ENCODE measurements at regions not wholly inside any gene's neighbourhood (a gene's known extent, or its start where the extent isn't known, plus 50 kb on each side); places are given as distances from the start of the nearest gene placed in this dataset.
A peak's percentile ranks its signal among the peaks of the same experiment; 100 is the strongest.

DNA sequence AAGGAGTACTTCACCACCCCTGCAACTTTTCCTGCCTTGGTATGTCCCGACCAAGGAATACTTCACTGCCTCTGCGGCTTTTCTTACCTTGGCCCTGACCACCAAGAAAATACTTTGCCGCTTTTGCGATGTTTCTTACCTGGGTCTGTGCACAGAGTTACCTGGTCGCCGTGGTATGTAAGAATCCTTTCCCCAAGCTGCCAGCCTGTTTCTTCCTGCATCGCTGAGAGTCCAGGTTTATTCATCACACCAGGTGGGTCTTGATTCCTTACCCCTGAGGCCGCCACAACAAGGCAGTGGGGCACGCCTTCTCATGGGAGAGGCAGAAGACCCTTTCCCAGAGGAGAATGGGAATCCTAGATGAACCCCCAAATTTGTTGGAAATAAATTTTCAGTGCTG, 511.3 kb downstream of the EDEM1 start:
- H3K9ac ChIP-seq (ENCODE audit: insufficient read depth, low read length, poor library complexity, severe bottlenecking) = no peak overlapping the region
- no peaks in the 10 kb centered on the region for H3K79me2 ChIP-seq (ENCODE audit: insufficient read depth, low read length)
- H3K4me3 ChIP-seq (replicated peaks in 1 of 3; ENCODE audit: low read depth in 2 of 3, low read length in 3 of 3) = no peak overlapping the region
- Mint-ChIP-seq H3K36me3 (no peaks in the 10 kb centered on the region), H3K9me3 (peaks cover 0 to 5% (median 2%) of the 10 kb centered on the region in 7 donors), H3K4me1 (no peaks in the 10 kb centered on the region), H3K27me3 (ENCODE audit: low read depth in 3 of 3) (peaks cover 0 to 3% (median 0%) of the 10 kb centered on the region in 3 donors), H3K4me3 (no peak overlapping the region), H3K27ac (peak overlapping the region in 1 of 7 donors; percentile 42)
- no peaks in the 10 kb centered on the region for H3K27me3 ChIP-seq (ENCODE audit: control insufficient read depth in 2 of 2, insufficient read depth in 2 of 2, low read length in 2 of 2)
- H3K27ac ChIP-seq (ENCODE audit: low read depth in 1 of 2, low read length in 2 of 2) = no peak overlapping the region
- intact Hi-C loops (cut with micrococcal nuclease) = no loop called here
- H3K9me3 ChIP-seq (replicated peaks in 1 of 2; ENCODE audit: control insufficient read depth in 1 of 2, insufficient read depth in 1 of 2, low read length in 2 of 2) = no peaks in the 10 kb centered on the region
- WGBS (ENCODE audit: insufficient coverage) = 98% methylated on average over 8 of the region's 9 CpGs
- no peak overlapping the region for H2AFZ ChIP-seq (ENCODE audit: insufficient read depth, low read depth, low read length, poor library complexity, severe bottlenecking)
- TF ChIP-seq, protein P1, sequence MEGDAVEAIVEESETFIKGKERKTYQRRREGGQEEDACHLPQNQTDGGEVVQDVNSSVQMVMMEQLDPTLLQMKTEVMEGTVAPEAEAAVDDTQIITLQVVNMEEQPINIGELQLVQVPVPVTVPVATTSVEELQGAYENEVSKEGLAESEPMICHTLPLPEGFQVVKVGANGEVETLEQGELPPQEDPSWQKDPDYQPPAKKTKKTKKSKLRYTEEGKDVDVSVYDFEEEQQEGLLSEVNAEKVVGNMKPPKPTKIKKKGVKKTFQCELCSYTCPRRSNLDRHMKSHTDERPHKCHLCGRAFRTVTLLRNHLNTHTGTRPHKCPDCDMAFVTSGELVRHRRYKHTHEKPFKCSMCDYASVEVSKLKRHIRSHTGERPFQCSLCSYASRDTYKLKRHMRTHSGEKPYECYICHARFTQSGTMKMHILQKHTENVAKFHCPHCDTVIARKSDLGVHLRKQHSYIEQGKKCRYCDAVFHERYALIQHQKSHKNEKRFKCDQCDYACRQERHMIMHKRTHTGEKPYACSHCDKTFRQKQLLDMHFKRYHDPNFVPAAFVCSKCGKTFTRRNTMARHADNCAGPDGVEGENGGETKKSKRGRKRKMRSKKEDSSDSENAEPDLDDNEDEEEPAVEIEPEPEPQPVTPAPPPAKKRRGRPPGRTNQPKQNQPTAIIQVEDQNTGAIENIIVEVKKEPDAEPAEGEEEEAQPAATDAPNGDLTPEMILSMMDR (IDR thresholded peaks at IDR 0.05) = no peak
- no peaks in the 10 kb centered on the region for H3K4me1 ChIP-seq (ENCODE audit: control insufficient read depth in 1 of 2, insufficient read depth in 2 of 2, low read length in 2 of 2)
- no peak for DNase-seq
- no peaks in the 10 kb centered on the region for H4K20me1 ChIP-seq (ENCODE audit: insufficient read depth, low read length)
- H3K4me2 ChIP-seq (replicated peaks; ENCODE audit: extremely low read depth, low read length, poor library complexity, severe bottlenecking) = no peak overlapping the region
- no peaks in the 10 kb centered on the region for H3K36me3 ChIP-seq (replicated peaks in 1 of 2; ENCODE audit: control insufficient read depth in 1 of 2, insufficient read depth in 2 of 2, low read length in 2 of 2)

- Histone ChIP-seq H3K4me1 (ENCODE audit: control insufficient read depth in 1 of 2, insufficient read depth in 2 of 2, low read length in 2 of 2) (no peaks in the 10 kb centered on the region), H4K20me1 (ENCODE audit: insufficient read depth, low read length) (no peaks in the 10 kb centered on the region), H3K4me2 (replicated peaks; ENCODE audit: extremely low read depth, low read length, poor library complexity, severe bottlenecking) (no peak overlapping the region), H3K4me3 (replicated peaks in 1 of 3; ENCODE audit: low read depth in 2 of 3, low read length in 3 of 3) (no peak overlapping the region), H2AFZ (ENCODE audit: insufficient read depth, low read depth, low read length, poor library complexity, severe bottlenecking) (no peak overlapping the region), H3K27ac (ENCODE audit: low read depth in 1 of 2, low read length in 2 of 2) (no peak overlapping the region), H3K36me3 (replicated peaks in 1 of 2; ENCODE audit: control insufficient read depth in 1 of 2, insufficient read depth in 2 of 2, low read length in 2 of 2) (no peaks in the 10 kb centered on the region), H3K9me3 (replicated peaks in 1 of 2; ENCODE audit: control insufficient read depth in 1 of 2, insufficient read depth in 1 of 2, low read length in 2 of 2) (no peaks in the 10 kb centered on the region), H3K79me2 (ENCODE audit: insufficient read depth, low read length) (no peaks in the 10 kb centered on the region), H3K9ac (ENCODE audit: insufficient read depth, low read length, poor library complexity, severe bottlenecking) (no peak overlapping the region), H3K27me3 (ENCODE audit: control insufficient read depth in 2 of 2, insufficient read depth in 2 of 2, low read length in 2 of 2) (no peaks in the 10 kb centered on the region)
- Mint-ChIP-seq H3K27me3 (ENCODE audit: low read depth in 3 of 3) (peaks cover 0 to 3% (median 0%) of the 10 kb centered on the region in 3 donors), H3K36me3 (no peaks in the 10 kb centered on the region), H3K4me1 (no peaks in the 10 kb centered on the region), H3K27ac (peak overlapping the region in 2 of 7 donors; percentile 1 to 12), H3K9me3 (peaks cover 0 to 5% (median 2%) of the 10 kb centered on the region in 7 donors), H3K4me3 (no peak overlapping the region)
- DNase-seq = no peak
- TF ChIP-seq, protein P1 (IDR thresholded peaks at IDR 0.05) = no peak
- 96% methylated on average over 3 of the region's 6 CpGs for WGBS (ENCODE audit: insufficient coverage)
- intact Hi-C loops (cut with micrococcal nuclease) = no loop called here
Observed at GRCh38 chr3:5699313-5699712, 511.8 kb downstream of the EDEM1 start.
